Neural progenitor cell (in vitro differentiated cells): ENCODE measurements at regions not wholly inside any gene's neighbourhood (a gene's known extent, or its start where the extent isn't known, plus 50 kb on each side); places are given as distances from the start of the nearest gene placed in this dataset.
A peak's percentile ranks its signal among the peaks of the same experiment; 100 is the strongest.

ENCODE experiments used
- DNase-seq: peaks from one replicate; pipeline ENCODE4 v3.0.0-alpha.2; 2016; ENCODE audit warnings: low spot score
- H2AFZ ChIP-seq: fragments of 200-600 bp; sonication (generic); replicated peaks from 2 replicates; pipeline ENCODE4 v1.6.1; 2016; ENCODE audit warnings: antibody characterized with exemption
- H3F3A ChIP-seq: fragments of 200-600 bp; sonication (generic); 2 replicates; pipeline ENCODE4 v1.6.1; 2016; ENCODE audit warnings: antibody characterized with exemption, low read depth
- H3K27ac ChIP-seq: fragments of 200-600 bp; sonication (generic); 2 replicates; pipeline ENCODE4 v1.5.1; 2016; ENCODE audit warnings: mild to moderate bottlenecking
- H3K27me3 ChIP-seq: fragments of 200-600 bp; sonication (generic); 2 replicates; pipeline ENCODE4 v1.6.1; 2016; ENCODE audit warnings: mild to moderate bottlenecking, moderate library complexity
- H3K36me3 ChIP-seq: fragments of 200-600 bp; sonication (generic); 2 replicates; pipeline ENCODE4 v1.5.1; 2016
- H3K4me1 ChIP-seq: fragments of 200-600 bp; sonication (generic); 2 replicates; pipeline ENCODE4 v1.6.1; 2016; ENCODE audit warnings: mixed run types
- H3K4me2 ChIP-seq: fragments of 200-600 bp; sonication (generic); 2 replicates; pipeline ENCODE4 v1.6.1; 2016
- H3K4me3 ChIP-seq: fragments of 200-600 bp; sonication (generic); 2 replicates; pipeline ENCODE4 v1.5.1; 2016
- H3K79me2 ChIP-seq: fragments of 200-600 bp; sonication (generic); 2 replicates; pipeline ENCODE4 v1.6.1; 2016; ENCODE audit warnings: low read depth
- H3K9ac ChIP-seq: fragments of 200-600 bp; sonication (generic); 2 replicates; pipeline ENCODE4 v1.6.1; 2016
- H3K9me3 ChIP-seq: fragments of 200-600 bp; sonication (generic); 2 replicates; pipeline ENCODE4 v1.5.1; 2016; ENCODE audit warnings: low read depth
- H4K20me1 ChIP-seq: fragments of 200-600 bp; sonication (generic); 2 replicates; pipeline ENCODE4 v1.6.1; 2016; ENCODE audit warnings: low read depth
- H3K27ac Mint-ChIP-seq: 3 replicates; pipeline ENCODE4 v1.8.0; 2021; ENCODE audit warnings: mixed read lengths
- H3K27me3 Mint-ChIP-seq: 2 replicates; pipeline ENCODE4 v1.8.0; 2022; ENCODE audit warnings: low read depth, mild to moderate bottlenecking, inconsistent platforms, moderate library complexity, mixed read lengths; ENCODE audit not compliant: insufficient read depth
- H3K36me3 Mint-ChIP-seq: 3 replicates; pipeline ENCODE4 v1.8.0; 2021; ENCODE audit warnings: mixed read lengths
- H3K4me1 Mint-ChIP-seq: 3 replicates; pipeline ENCODE4 v1.8.0; 2021; ENCODE audit warnings: mixed read lengths
- H3K4me3 Mint-ChIP-seq: 3 replicates; pipeline ENCODE4 v1.8.0; 2021; ENCODE audit warnings: mild to moderate bottlenecking, moderate library complexity, mixed read lengths
- H3K9me3 Mint-ChIP-seq: 3 replicates; pipeline ENCODE4 v1.8.0; 2020; ENCODE audit warnings: mixed read lengths
- EZH2 ChIP-seq: fragments of 200-600 bp; sonication (generic); IDR thresholded peaks from 2 replicates; pipeline ENCODE4 v1.6.1; 2017; ENCODE audit warnings: antibody characterized with exemption, mild to moderate bottlenecking, moderate library complexity
- EZH2phosphoT487 ChIP-seq: fragments of 200-600 bp; sonication (generic); IDR thresholded peaks from 2 replicates; pipeline ENCODE4 v1.6.1; 2017; ENCODE audit warnings: antibody characterized with exemption
- TF ChIP-seq, protein P1 (sequence below): fragments of 200-600 bp; sonication (generic); IDR thresholded peaks from 2 replicates; pipeline ENCODE4 v1.5.1; 2017; ENCODE audit warnings: antibody characterized with exemption, mild to moderate bottlenecking

DNA sequence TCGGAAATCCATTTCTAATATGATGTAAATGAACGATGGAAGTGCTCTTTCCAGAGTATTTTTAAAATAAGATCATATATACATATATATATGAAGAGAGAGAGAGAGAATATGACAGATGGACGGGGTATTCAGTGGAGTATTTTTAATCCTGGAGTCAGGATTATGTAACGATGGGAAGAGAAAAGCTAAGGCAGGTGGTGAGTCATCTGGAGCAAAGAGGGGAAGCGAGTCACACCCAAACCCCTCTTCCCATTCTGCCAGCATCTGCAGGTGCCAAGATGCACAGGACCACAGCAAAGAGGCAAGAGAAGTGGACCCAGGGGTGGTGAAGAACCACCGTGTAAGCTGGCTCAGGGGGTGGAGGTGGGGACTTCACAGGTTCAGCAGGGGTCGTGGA, 102.7 kb upstream of the GRIK3 start:
- DNase-seq: no peak
- no peak overlapping the region for H3K9ac ChIP-seq
- Mint-ChIP-seq H3K27me3 (peaks cover 9% of the 10 kb centered on the region), H3K36me3 (no peaks in the 10 kb centered on the region), H3K4me3 (no peak overlapping the region), H3K9me3 (no peaks in the 10 kb centered on the region), H3K4me1 (peaks cover 6% of the 10 kb centered on the region), H3K27ac (no peak overlapping the region)
- H3K4me3 ChIP-seq: no peak overlapping the region
- H4K20me1 ChIP-seq: no peaks in the 10 kb centered on the region
- H3K4me2 ChIP-seq: no peak overlapping the region
- no peaks in the 10 kb centered on the region for H3K79me2 ChIP-seq
- H2AFZ ChIP-seq: no peak overlapping the region
- no peak overlapping the region for H3K27ac ChIP-seq
- no peak for TF ChIP-seq EZH2
- TF ChIP-seq EZH2phosphoT487: no peak
- H3F3A ChIP-seq: no peaks in the 10 kb centered on the region
- H3K4me1 ChIP-seq: no peaks in the 10 kb centered on the region
- H3K36me3 ChIP-seq: no peaks in the 10 kb centered on the region
- H3K27me3 ChIP-seq: no peaks in the 10 kb centered on the region
- H3K9me3 ChIP-seq: no peaks in the 10 kb centered on the region

DNA sequence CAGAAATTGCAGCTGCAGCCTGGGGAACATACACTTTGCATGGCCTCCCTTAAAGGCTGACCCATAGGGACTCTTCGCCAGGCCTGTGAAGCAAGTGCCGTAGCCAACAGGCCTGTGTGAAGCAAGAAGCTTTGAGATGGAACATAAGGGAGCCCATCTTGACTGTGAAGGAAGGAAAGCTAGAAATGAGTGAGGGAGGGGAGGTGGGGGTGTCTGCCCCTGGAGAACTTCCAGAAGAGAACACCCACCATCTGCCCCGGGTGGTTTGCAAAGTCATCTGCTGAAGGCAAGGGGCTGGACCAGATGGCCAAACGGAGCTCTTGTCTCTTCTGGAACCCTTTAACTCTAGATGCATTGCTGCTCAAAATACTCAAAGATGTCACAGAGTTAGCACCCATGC, 103.3 kb upstream of the GRIK3 start:
- H3K4me3 ChIP-seq: no peak overlapping the region
- H3F3A ChIP-seq: no peaks in the 10 kb centered on the region
- H3K36me3 ChIP-seq: no peaks in the 10 kb centered on the region
- no peak overlapping the region for H3K4me2 ChIP-seq
- no peaks in the 10 kb centered on the region for H4K20me1 ChIP-seq
- H3K4me1 Mint-ChIP-seq: peaks cover 6% of the 10 kb centered on the region
- H3K27me3 Mint-ChIP-seq: peaks cover 8% of the 10 kb centered on the region
- no peak overlapping the region for H3K4me3 Mint-ChIP-seq
- no peak overlapping the region for H2AFZ ChIP-seq
- TF ChIP-seq, protein P1, sequence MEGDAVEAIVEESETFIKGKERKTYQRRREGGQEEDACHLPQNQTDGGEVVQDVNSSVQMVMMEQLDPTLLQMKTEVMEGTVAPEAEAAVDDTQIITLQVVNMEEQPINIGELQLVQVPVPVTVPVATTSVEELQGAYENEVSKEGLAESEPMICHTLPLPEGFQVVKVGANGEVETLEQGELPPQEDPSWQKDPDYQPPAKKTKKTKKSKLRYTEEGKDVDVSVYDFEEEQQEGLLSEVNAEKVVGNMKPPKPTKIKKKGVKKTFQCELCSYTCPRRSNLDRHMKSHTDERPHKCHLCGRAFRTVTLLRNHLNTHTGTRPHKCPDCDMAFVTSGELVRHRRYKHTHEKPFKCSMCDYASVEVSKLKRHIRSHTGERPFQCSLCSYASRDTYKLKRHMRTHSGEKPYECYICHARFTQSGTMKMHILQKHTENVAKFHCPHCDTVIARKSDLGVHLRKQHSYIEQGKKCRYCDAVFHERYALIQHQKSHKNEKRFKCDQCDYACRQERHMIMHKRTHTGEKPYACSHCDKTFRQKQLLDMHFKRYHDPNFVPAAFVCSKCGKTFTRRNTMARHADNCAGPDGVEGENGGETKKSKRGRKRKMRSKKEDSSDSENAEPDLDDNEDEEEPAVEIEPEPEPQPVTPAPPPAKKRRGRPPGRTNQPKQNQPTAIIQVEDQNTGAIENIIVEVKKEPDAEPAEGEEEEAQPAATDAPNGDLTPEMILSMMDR: no peak
- no peak for TF ChIP-seq EZH2phosphoT487
- TF ChIP-seq EZH2: no peak
- no peak overlapping the region for H3K27ac Mint-ChIP-seq
- no peak for DNase-seq
- no peaks in the 10 kb centered on the region for H3K36me3 Mint-ChIP-seq
- peaks cover 2% of the 10 kb centered on the region for H3K27me3 ChIP-seq
- H3K9me3 Mint-ChIP-seq: no peaks in the 10 kb centered on the region
- H3K79me2 ChIP-seq: no peaks in the 10 kb centered on the region
- H3K4me1 ChIP-seq: no peaks in the 10 kb centered on the region
- no peak overlapping the region for H3K9ac ChIP-seq
- H3K9me3 ChIP-seq: no peaks in the 10 kb centered on the region
- no peak overlapping the region for H3K27ac ChIP-seq

DNA sequence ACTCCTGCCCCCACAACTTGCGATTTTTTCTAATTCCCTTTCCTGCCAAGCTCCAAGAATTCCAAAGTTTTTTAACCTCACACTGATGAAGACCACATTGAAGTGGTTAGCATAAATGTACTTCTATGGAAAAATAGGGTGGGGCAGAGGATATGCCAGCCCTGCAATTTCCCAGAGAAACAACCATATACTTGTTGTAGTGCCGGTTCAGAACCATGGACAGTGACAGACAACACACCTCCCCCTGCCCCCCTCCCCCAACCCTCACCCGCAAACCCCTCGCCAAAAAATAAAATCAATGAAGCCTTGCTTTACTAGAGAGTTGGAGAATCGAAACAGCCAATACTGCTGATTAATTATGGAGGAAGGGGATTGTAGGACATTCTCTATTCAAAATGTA, 109.5 kb upstream of the GRIK3 start:
- Histone ChIP-seq H3K27me3 (peaks cover 20% of the 10 kb centered on the region), H3K4me2 (no peak overlapping the region), H3K4me1 (no peaks in the 10 kb centered on the region), H3K36me3 (no peaks in the 10 kb centered on the region), H3K79me2 (no peaks in the 10 kb centered on the region), H3F3A (no peaks in the 10 kb centered on the region), H4K20me1 (no peaks in the 10 kb centered on the region), H3K27ac (no peak overlapping the region), H3K9me3 (no peaks in the 10 kb centered on the region), H3K9ac (no peak overlapping the region), H2AFZ (no peak overlapping the region), H3K4me3 (no peak overlapping the region)
- H3K36me3 Mint-ChIP-seq: no peaks in the 10 kb centered on the region
- no peaks in the 10 kb centered on the region for H3K4me1 Mint-ChIP-seq
- peak; percentile 82 for DNase-seq
- no peak overlapping the region for H3K27ac Mint-ChIP-seq
- H3K9me3 Mint-ChIP-seq: no peaks in the 10 kb centered on the region
- H3K27me3 Mint-ChIP-seq: peaks cover 10% of the 10 kb centered on the region
- no peak overlapping the region for H3K4me3 Mint-ChIP-seq
- no peak for TF ChIP-seq EZH2phosphoT487
- no peak for TF ChIP-seq EZH2
- TF ChIP-seq, protein P1: no peak

DNA sequence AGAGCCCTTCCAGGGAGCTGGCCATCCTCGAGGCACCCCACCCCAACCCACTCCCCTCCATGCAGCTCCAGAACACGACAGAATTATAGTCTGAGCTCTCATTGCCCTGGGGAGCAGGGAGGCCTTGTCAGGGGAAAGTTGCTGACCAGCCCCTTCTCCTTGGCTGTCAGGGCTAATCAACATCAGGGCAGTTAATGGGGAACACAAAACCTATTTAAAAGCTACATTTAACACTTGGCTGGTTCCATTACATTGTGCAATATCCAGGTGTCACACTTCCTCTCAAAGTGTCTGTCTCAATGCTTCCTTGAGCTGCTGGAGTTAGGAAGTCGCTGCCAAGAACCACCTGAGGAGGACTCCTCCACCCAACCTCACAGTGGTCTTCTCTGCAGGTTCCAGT, 111.8 kb upstream of the GRIK3 start:
- Mint-ChIP-seq H3K9me3 (no peaks in the 10 kb centered on the region), H3K4me1 (peaks cover 9% of the 10 kb centered on the region), H3K4me3 (no peak overlapping the region), H3K27me3 (peaks cover 8% of the 10 kb centered on the region), H3K27ac (no peak overlapping the region), H3K36me3 (no peaks in the 10 kb centered on the region)
- Histone ChIP-seq H3K36me3 (no peaks in the 10 kb centered on the region), H3K4me3 (no peak overlapping the region), H3K9ac (no peak overlapping the region), H3K79me2 (no peaks in the 10 kb centered on the region), H3F3A (no peaks in the 10 kb centered on the region), H3K9me3 (no peaks in the 10 kb centered on the region), H3K4me1 (no peaks in the 10 kb centered on the region), H4K20me1 (no peaks in the 10 kb centered on the region), H3K27ac (no peak overlapping the region), H3K27me3 (peaks cover 20% of the 10 kb centered on the region), H3K4me2 (no peak overlapping the region), H2AFZ (no peak overlapping the region)
- peak; percentile 28 for DNase-seq
- TF ChIP-seq EZH2phosphoT487 (no peak), EZH2 (no peak)
- TF ChIP-seq, protein P1: no peak
